G401 (cell line): ENCODE measurements at regions not wholly inside any gene's neighbourhood (a gene's known extent, or its start where the extent isn't known, plus 50 kb on each side); places are given as distances from the start of the nearest gene placed in this dataset.

ENCODE experiments used
- DNase-seq: peaks from one replicate; pipeline ENCODE4 v3.0.0-alpha.2; 2015; ENCODE audit warnings: low spot score
- in situ Hi-C: cut with HindIII; loops from 2 replicates; pipeline ENCODE4 v1.10.0; 2016; ENCODE audit warnings: low sequenced_read_pairs, mixed read lengths

DNA sequence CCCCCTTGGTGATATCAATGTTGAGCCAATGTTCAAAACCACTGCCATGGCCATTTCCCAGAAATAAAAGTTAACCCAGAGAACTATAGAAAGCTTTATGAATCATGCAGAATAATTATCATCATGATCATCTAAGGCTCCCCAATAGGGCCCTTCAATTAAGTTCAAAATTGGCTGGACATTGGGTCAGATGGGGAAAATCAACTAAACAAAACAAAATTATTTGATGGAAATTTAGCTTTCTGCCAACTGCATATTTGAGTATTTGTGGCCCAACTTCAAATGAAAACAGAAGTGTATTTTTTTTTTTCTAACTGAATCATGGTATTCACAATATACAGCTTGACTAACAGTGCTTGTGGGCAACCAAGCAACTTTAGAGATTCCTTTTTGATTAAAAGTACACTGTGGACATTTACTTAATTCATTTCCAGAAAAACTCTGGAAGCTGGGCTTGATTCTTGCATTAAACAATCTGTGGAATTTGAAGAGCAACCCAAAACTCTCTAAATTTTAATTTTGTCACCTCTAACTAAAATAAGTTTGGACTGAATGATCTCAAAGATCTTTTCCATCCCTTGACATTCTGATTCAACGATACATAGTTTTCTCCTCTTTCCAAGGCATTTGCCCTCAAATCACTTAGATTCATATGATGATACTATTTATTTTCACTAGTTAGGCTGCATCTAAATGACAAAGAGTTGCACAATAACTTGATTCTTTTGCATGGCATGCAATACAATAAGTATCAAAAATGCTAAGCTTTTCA lies 203.2 kb downstream of the AHR start:
- in situ Hi-C loops = no loop called here
- no peak for DNase-seq

GRCh38 chr7:17502213-17503060 lies 204.0 kb downstream of the AHR start:
- no peak for DNase-seq
- in situ Hi-C loops = no loop called here

GRCh38 chr7:17506095-17506494 lies 207.6 kb downstream of the AHR start:
- no peak for DNase-seq
- in situ Hi-C loops = no loop called here

GRCh38 chr7:17506596-17506995 lies 208.1 kb downstream of the AHR start:
- in situ Hi-C loops = no loop called here
- no peak for DNase-seq

DNA sequence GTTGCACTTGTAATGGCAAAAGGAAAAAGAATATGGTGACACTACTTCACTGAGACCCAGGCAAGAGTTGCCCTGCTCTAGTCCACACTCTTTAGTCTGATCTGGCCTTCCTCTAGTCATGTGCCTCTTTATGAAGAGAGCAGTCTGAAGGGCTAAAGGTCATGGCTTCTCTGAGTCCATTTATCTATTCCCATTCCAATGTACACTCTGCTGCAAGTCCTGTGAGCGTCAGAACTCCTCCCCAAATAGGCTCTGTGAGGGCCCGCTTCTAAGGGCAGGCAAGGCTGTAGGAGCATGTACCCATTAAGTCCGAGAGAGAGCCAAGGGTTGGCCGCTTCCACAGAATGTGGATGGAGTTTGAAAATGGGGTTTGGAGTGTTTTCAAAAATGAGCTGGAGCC lies 209.3 kb downstream of the AHR start:
- DNase-seq = no peak

DNA sequence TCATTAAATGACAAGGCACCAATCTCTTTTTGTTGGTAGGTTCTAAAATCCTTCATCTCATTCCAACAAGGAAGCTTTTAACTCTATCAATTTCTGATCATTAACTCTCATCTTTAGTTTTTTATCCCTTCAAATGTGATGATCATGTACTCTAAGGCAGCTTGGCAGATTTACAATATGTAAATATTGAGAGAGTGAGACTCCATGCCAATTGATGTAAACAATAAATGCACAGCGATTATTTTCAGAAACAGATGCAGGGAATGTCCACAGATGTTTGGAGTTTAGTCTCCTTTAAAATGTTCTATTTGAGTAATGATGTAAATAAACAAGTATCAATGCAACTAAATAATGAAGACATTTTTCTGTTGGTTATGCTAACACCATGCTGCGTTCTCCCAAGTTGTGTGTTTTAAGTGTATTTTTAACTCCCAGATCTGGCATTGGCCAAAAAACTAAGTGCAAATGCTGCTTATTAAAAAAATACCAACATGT lies 213.8 kb downstream of the AHR start:
- in situ Hi-C loops = no loop called here
- DNase-seq = no peak

More for the DNA sequence above, 209.3 kb downstream of the AHR start:
- in situ Hi-C loops = no loop called here

GRCh38 chr7:17516771-17517170 lies 218.3 kb downstream of the AHR start:
- no peak for DNase-seq

DNA sequence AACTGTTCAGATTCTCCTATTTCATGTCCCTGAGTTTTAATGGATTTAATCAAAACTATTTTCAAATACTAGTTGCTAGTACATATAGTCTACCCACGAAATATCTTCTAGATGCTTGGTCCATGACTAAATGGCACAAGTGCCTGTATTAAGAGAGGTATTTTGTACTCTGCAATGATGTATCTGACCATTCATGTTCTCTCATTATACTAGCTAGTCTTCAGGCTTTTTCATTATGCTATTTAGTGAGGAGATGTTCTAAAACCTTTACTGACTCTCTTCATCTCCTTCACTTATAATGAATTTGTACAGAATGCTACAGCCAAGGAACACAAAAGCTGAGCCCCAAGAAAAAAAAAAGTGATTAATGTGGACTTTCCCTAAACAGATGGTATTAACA lies 222.5 kb downstream of the AHR start:
- no peak for DNase-seq
- in situ Hi-C loops = no loop called here

More at GRCh38 chr7:17516771-17517170, 218.3 kb downstream of the AHR start:
- in situ Hi-C loops = no loop called here

DNA sequence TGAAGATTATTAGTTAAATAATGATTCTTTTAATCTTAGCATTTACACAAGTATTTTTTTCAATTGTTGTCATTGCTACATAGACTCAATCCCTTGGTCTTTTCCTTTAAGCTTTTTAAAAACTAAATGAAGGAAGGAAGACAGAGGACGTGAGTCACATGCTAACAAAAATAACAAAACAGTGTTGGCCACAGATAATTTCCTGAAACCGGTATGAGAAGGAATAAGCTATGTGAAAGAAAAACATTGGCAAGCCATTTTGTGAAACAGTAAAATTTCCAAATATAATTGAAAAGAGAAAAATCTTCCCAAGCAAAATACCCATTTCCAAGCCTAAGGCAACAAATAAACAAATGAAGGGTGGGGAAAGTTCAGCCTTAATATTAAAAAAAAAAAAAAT lies 223.0 kb downstream of the AHR start:
- no peak for DNase-seq
- in situ Hi-C loops = no loop called here

- in situ Hi-C loops = no loop called here
- DNase-seq = no peak
Observed at GRCh38 chr7:17523813-17524739, 225.6 kb downstream of the AHR start.

DNA sequence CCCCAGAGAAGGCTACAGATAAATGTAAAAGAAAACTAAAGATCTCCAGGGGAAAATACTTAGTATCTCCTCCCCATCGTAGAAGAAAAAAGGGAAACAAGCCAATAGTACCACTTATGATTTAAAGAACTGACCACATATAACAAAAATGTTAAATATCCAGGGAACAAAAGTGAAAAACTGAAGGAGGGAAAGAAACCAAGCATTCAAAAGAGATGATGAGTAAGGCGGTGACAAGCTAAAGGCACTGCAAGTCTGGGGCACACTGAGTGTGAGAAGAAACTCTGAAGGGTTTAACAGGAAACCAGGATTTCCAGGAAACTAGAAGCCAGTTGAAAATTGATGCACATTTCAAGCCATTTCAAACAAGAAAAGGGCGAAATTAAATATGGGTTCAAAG lies 226.3 kb downstream of the AHR start:
- DNase-seq = no peak
- in situ Hi-C loops = no loop called here

GRCh38 chr7:17526621-17527020 lies 228.2 kb downstream of the AHR start:
- no peak for DNase-seq
- in situ Hi-C loops = no loop called here

DNA sequence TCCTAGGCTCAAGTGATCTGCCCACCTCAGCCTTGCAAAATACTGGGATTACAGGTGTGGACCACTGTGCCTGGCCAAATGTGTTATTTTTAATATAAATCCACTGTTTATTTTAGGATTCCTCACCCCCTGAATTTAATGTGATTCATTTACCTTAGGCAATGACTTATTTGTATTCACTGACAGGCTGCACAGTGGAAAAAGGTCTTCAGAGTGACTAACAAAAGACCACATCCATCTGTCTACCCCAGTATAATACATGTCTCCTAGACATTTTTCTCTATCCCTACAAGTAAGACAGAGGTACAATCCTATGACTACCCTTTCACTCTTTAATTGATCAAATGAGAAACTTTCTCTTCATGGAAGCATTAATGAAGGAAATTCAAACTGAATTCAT lies 230.2 kb downstream of the AHR start:
- in situ Hi-C loops = no loop called here
- DNase-seq = no peak

DNA sequence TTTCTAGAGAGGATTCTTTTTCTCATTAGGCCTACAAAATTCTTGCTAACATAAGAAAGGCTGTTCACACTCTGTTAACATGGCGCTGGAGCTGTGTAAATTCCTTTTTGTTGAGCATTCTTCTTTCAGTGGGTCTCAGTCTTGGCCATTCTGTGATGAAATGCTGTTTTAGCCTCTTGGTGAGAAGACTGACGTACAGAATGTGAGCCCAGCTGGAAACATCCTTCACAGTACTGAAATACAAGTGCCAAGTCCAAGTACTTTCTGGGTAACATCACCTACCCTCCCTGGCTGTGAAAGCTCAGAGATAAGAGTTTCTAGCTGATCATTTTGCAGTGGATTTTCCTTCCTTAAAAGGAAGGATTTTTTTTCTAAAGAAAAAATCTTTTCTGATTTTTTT lies 231.8 kb downstream of the AHR start:
- in situ Hi-C loops = no loop called here
- DNase-seq = no peak

GRCh38 chr7:17530741-17531421 lies 232.4 kb downstream of the AHR start:
- no peak for DNase-seq
- in situ Hi-C loops = no loop called here

- no peak for DNase-seq
- in situ Hi-C loops = no loop called here
Observed at GRCh38 chr7:17532861-17533404, 234.5 kb downstream of the AHR start.

DNA sequence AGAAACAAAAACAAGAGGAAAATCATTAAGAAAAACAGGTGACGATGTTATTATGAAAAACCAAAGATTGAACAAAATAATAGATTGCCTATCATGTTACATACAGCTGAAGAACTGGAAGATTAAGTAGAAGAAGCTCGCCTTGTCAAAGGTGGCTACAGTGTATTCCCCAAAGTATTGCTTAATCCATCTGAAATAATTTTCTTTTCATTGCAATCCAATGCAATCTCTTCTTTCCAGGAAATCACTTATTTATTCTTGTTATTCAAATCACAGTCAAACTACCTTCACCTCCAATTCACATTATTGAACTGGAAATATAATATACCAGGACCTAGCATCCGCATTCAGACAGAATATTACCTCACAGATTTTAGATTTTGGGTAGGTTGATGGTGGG lies 235.9 kb downstream of the AHR start:
- no peak for DNase-seq
- in situ Hi-C loops = no loop called here

GRCh38 chr7:17535776-17536175 lies 237.3 kb downstream of the AHR start:
- in situ Hi-C loops = no loop called here
- no peak for DNase-seq

DNA sequence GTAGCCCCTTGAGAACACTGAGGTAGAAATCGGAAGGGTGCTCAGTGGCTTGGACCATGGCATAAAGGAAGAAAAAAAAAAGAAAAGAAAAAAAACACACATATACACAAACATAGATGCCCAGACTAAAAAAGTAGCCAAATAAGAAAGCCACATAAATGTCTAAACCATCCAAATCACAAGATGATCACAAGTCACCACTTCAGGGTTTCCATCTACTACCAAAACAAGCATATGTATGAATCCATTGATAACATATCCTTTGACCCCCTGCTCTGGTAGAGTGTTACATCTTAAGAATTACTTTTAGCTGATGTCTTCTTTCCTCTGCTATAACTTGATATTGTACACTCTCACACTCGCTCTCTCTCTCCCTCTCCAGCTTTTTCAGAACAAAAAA lies 245.9 kb downstream of the AHR start:
- in situ Hi-C loops = no loop called here
- no peak for DNase-seq
